Hepatocyte (in vitro differentiated cells): ENCODE measurements at regions not wholly inside any gene's neighbourhood (a gene's known extent, or its start where the extent isn't known, plus 50 kb on each side); places are given as distances from the start of the nearest gene placed in this dataset.

Experiments used
- CTCF ChIP-seq: fragments of 200-600 bp; sonication (generic); IDR thresholded peaks from 2 replicates; pipeline ENCODE4 v1.5.1; 2016; ENCODE audit warnings: antibody characterized with exemption, mild to moderate bottlenecking; ENCODE audit not compliant: poor library complexity
- EZH2 ChIP-seq: fragments of 200-600 bp; sonication (generic); IDR thresholded peaks from 2 replicates; pipeline ENCODE4 v1.6.1; 2016; ENCODE audit warnings: antibody characterized with exemption, mild to moderate bottlenecking, borderline replicate concordance
- EZH2phosphoT487 ChIP-seq: fragments of 200-600 bp; sonication (generic); IDR thresholded peaks from one replicate; pipeline ENCODE4 v1.6.1; 2018; ENCODE audit warnings: antibody characterized with exemption, mild to moderate bottlenecking, low read depth, moderate library complexity; ENCODE audit not compliant: unreplicated experiment, severe bottlenecking

DNA sequence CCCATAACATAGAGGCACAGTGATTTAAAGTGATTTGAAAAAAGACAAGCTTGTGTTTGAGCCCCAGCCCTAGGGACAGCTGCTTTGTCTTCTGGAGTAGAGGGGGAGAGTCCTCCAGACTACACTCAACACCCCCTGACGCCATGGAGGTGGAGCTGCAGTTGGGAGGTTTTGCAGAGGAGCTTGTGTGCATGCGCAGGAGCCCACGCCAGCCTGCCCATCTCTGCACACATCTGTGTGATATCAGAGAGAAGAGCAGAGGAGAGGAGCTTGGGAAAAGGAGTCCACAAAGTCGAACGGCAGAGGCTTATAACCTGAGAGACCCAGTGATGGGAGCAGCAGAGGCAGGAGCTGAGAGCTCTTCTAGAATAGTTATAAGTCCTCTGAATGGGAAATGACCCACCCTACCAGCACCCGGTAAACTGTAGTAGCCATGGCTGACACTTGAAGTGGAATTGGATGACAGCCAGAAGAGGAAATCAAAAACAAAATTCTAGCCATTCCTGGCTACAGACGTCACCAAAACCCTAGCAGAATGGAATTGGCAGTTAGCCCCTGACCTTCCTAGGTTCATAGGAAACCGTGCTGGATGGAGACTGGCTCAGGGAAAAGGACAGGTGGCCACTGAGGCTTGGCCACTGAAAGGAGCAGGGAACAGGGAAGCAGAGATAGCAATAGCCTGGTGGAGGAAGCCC is 185.1 kb upstream of the VASH1 start:
- no peak for TF ChIP-seq EZH2
- TF ChIP-seq CTCF = no peak
- TF ChIP-seq EZH2phosphoT487 = no peak
